SK-N-MC (cell line): ENCODE measurements at regions not wholly inside any gene's neighbourhood (a gene's known extent, or its start where the extent isn't known, plus 50 kb on each side); places are given as distances from the start of the nearest gene placed in this dataset.

ENCODE experiments used
- EZH2 ChIP-seq: fragments of 200-600 bp; sonication (generic); IDR thresholded peaks from one replicate; pipeline ENCODE4 v1.6.1; 2017; ENCODE audit warnings: antibody characterized with exemption
- FOXP2 ChIP-seq: optimal IDR thresholded peaks from 2 replicates; pipeline ENCODE3; 2011; ENCODE audit warnings: mild to moderate bottlenecking, moderate library complexity; ENCODE audit not compliant: insufficient read depth; ENCODE audit errors: extremely low read length, control extremely low read depth
- POLR2AphosphoS5 ChIP-seq: IDR thresholded peaks from 2 replicates; pipeline ENCODE4 v1.6.1; 2012; ENCODE audit warnings: mild to moderate bottlenecking, low read depth, low read length, borderline replicate concordance

GRCh38 chr21:27536319-27536718 is 569.4 kb upstream of the ADAMTS5 start:
- no peak for TF ChIP-seq EZH2
- no peak for TF ChIP-seq POLR2AphosphoS5
- TF ChIP-seq FOXP2 = no peak
